ENCODE measurements at regions not wholly inside any gene's neighbourhood (a gene's known extent, or its start where the extent isn't known, plus 50 kb on each side); places are given as distances from the start of the nearest gene placed in this dataset.
"Not testable (repeated sequence)": the region's sequence is repeated elsewhere in the genome, so short reads cannot be mapped to it uniquely, and the experiment has no call there.

DNA sequence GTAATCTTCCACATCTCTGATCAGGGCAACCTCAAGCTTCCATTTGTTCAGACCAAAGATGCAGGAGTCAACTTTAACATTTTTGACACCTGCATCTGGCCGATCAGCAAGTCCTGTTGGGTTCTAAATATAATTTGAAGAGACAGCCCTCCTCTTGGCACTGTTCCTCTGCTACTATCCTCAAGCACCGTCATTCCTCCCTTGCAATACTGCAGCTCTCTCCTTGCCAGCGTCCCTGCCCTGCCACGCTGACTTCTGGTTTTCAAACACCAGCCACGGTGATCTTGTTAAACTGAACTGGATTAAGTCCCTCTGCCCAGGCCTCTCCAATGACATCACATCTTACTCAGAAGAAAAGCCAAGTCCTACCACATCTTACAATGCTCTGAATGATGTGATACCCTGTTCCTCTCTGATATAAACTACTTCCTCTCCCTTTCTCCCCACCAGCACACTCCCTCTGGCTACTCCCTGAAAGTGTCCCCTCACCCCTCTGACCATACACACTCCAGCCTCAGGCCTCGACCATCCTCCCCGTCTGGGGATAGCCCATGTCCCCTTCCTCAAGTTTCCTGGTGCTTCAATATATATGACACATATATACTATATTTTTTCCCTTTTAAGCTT lies 310.8 kb upstream of the CHRNA7 start:
- TF ChIP-seq POLR2AphosphoS5 (IDR thresholded peaks at IDR 0.05; ENCODE audit: borderline replicate concordance, low read depth, low read length); EZH2 (IDR thresholded peaks at IDR 0.05); FOXP2 (optimal IDR thresholded peaks at IDR 0.05; ENCODE audit: control extremely low read depth, extremely low read length, insufficient read depth): not testable (repeated sequence)
